HG03159 (cell line): ENCODE measurements at regions not wholly inside any gene's neighbourhood (a gene's known extent, or its start where the extent isn't known, plus 50 kb on each side); places are given as distances from the start of the nearest gene placed in this dataset.

Experiments
- ATAC-seq: cut with Tn5 transposase; IDR thresholded peaks from one replicate; pipeline ENCODE4 v1.9.1; 2021; ENCODE audit warnings: mild to moderate bottlenecking, moderate library complexity; ENCODE audit not compliant: unreplicated experiment

DNA sequence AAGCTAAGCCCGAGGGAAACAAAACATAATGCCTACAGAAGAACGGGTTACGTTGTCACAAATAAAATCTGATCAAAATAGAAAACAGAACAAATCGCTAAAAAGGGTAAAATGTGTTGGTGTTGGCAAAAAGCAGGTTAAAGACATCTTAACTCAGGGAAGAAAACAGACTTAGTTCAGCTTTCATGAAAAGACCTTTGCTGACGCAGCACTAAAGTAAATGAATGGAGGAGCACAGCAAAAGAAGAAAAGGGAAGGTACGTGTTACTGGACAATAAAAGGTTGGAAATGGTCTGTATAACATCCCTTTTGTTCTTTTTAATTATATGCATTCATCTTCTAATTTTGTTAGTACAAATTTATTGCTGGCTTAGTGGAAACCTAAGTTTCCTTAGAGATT is 117.4 kb upstream of the DSEL start:
- ATAC-seq, result no peak

DNA sequence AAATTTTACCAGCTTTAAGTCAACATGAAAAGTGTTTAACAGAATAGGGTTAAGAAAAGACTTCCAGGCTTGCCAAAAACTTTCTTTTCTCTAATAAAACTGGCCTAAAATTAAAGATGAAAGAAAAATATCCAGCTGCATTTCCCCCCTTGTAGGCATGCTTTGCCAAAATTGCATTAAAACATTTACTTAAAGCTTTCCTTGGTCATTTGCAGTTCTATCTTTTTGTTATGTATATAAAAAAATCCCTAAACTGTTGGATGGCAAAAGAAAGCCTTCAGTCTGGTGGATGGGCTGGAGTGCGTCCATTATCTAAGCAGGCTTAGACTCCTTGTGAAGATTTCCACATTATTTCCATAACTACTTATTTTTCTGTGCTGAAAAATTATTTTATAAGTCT is 105.4 kb upstream of the DSEL start:
- no peak for ATAC-seq

GRCh38 chr18:67621049-67621713 is 104.7 kb upstream of the DSEL start:
- ATAC-seq, result no peak

DNA sequence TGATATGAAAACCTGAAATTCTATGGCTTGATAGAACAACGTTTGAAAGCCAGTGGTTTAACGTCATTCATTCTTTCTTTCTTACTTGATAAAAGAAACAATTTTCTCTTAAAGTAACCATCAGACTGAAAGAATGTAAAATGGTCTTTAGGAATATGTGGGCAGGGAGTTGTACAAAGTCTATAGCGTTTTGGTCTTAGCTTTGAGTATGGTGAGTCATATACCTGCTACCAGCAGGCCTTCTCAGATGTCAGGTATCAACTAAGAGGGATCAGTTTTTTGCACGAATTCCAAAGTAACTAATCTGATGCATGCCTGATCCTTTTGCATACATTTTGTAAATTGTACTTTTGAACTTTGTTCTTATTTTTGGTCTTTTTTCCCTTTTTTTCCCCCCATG is 101.5 kb upstream of the DSEL start:
- no peak for ATAC-seq

DNA sequence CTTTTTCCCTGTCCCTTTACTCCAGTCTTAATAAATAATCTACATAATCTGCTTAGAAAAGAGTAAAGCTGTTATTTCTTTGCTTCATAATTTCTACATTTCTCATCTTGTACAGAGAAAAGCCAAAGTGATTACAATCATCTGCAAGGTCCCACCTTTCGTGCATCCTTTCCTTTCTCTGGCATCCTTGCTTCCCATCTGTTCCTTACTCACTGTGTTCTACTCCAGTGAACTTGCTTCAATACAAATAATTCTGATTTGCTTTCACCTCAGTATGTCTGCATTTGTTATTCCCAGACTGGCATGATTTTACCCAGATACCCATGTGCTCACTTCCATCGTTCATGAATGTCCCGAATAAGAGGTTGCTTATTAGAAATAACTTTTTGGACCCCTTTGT is 99.4 kb upstream of the DSEL start:
- no peak for ATAC-seq

DNA sequence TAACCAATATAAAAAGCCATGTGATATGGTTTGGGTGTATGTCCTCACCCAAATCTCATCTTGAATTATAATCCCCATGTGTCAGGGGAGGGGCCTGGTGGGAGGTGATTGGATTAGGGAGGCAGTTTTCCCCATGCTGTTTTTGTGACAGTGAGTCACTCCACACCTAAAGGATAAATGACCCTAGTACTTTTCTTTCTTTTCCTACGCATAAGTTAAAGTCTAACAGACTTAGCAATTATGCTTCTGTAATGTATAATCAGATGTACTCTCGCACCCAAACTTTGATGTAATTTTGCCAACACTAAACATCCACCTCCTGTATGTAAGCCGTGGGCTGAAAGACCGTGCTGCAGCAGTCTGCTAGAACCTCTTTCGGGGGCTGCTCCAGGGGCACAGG is 97.2 kb upstream of the DSEL start:
- no peak for ATAC-seq

DNA sequence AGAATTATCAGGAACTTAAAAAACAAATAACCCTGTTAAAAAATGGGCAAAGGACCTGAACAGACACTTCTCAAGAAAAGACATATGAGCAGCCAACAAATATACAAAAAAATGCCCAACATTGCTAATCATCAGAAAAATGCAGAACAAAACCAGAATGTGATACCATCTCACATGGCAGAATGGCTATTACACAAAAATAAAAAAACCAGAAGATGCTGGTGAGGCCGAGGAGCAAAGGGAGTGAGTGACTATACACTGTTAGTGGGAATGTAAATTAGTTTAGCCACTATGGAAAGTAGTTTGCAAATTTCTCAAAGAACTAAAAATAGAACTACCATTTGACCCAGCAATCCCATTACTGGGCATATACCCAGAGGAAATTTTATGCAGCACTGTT is 95.8 kb upstream of the DSEL start:
- ATAC-seq, result no peak

DNA sequence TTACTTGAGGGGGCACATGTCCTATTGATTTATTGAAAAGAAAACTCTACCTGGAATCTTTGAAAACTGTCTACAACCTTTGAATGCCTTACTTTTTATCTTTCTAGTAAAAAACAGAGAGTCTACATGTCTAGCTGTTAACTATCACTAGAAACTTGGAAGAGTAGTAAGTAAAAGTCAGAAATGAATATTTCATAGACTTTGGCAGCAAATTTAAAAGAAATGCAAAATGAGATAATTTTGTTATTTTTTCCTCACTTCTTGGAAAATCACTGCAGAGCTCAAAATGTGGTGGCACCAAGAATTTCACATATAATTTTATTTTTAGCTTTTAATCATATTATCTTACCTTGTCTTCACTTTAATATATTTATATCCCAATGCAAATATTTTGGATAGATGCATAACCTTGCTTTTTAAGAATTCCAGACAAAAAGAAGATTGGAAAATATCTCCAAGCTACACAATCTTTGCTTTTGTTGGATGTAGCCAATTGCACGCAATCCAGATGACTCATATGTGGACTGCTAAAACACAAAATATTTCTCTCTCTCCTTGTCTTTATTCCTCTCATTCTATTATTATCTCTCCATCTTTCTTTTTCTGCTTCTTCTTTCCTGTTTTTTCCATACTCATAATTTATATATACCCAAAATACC is 92.2 kb upstream of the DSEL start:
- ATAC-seq, result no peak

DNA sequence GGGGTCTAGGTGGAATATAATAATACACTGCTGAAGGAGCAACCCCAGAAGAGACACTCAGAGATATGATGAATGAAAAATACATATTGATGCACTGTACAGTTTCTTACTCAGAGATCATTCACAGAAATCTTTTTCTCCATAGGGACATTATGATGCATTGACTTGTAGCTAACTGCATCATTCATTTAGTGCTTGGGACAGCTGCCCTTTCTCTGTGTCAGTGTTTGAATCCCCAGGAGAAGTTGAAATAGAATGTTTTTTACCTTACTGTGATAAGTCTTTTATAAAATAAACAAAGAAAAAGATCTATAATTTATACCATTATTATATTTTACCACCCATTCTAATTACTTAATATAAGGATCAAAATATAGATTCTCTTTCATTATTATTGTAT is 91.7 kb upstream of the DSEL start:
- no peak for ATAC-seq

- ATAC-seq, result no peak
Measured at GRCh38 chr18:67600181-67601180, 84.0 kb upstream of the DSEL start.

DNA sequence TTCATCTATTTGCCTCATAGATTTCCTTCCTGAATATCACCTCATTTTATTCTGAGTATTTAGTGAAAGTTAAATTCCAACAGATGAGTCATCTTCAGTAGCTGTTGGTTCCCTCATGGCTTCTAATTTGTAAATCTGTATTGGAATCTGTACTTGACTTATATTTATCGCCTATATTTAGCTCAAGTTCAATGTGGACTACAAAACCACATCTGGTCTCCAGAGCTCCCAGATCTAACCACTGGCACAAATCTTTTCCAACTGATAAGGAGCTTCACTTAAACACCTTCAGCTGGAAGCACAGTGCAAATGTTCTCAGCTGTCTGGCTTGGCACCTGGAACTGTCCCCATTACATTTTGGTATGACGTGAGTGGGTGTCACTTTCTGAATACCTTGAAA is 82.8 kb upstream of the DSEL start:
- no peak for ATAC-seq

- ATAC-seq, result no peak
Measured at GRCh38 chr18:67597759-67598158, 81.2 kb upstream of the DSEL start.

GRCh38 chr18:67596003-67596402 is 79.5 kb upstream of the DSEL start:
- no peak for ATAC-seq

GRCh38 chr18:67590571-67591141 is 74.1 kb upstream of the DSEL start:
- no peak for ATAC-seq

DNA sequence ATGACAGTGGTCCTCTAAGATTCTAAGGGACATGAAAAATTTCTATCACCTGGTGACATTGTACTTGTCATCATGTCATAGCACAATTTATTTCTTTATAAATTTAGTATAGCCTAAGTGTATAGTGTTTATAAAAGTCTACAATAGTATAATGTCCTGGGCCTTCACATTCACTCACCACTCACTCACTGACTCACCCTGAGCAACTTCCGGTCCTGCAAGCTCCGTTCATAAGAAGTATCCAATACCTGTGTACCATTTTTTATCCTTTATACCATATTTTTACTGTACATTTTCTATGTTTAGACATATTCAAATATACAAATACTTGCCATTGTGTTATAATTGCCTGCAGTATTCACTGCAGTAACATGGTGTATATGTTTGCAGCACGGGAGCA is 72.8 kb upstream of the DSEL start:
- ATAC-seq, result no peak

- ATAC-seq, result no peak
Measured at GRCh38 chr18:67586101-67586500, 69.6 kb upstream of the DSEL start.

DNA sequence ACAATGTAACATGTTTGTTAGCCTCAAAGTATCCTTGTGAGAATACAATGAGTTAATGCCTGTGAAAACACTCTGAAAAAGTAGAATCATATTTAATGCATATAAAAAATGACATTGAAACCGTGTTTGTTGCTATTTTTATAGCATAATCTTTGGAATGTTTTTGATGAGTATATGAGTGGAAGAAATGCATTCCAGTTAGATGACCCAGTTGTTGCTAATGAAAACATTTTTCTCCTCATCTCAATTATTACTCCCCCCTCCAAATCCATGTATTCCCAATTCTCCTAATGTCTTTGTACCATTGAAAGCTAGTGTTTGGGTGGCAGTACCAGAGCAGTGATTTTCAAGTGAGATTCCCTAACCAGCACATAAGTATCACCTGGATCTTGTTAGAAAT is 67.1 kb upstream of the DSEL start:
- no peak for ATAC-seq

DNA sequence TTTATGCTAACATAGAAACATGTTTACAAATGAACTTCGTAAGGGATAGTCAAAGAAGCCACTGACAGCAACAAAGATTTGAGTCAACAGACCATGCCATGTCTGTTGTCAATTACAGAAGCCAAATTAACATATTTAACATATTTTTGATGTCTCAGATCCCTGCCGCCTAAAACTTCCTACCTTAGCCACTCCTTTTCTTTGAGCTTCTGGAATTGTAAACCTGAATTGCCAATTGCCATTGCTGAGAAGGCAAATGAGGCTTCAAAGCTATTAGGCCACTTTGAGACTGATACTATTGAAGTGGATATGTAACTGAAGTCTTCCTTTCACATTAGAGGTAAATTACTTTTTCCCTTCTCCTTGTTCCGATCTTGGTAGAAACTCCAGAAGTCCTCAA is 66.0 kb upstream of the DSEL start:
- no peak for ATAC-seq

- no peak for ATAC-seq
Measured at GRCh38 chr18:67581178-67581577, 64.7 kb upstream of the DSEL start.

DNA sequence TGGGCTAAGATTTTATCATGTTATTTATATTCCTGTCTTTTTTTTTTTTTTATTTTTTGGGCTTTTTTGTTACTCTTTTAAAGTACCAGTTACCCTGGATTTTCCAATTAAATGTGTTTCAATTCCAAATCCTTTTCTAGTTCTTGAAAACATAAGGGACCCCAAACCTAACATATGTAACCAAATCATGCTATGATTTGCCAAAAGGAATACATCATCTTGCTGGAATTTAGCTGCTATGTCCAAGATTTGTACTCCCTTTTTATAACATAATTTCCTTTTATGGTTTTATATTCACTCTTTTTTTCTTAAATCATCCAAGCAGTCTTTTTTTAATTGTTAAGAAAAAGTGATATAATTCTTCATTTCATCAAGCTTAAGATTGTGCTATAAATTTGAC is 60.9 kb upstream of the DSEL start:
- no peak for ATAC-seq

- ATAC-seq, result no peak
Measured at GRCh38 chr18:67574749-67575148, 58.2 kb upstream of the DSEL start.
